Left ventricle myocardium superior (tissue), 1 donor: ENCODE measurements at regions not wholly inside any gene's neighbourhood (a gene's known extent, or its start where the extent isn't known, plus 50 kb on each side); places are given as distances from the start of the nearest gene placed in this dataset.
"Not testable (repeated sequence)": the region's sequence is repeated elsewhere in the genome, so short reads cannot be mapped to it uniquely, and the experiment has no call there.

Experiments used
- ATAC-seq: fragments of 200-7000 bp; cut with Tn5 transposase; one replicate; pipeline ENCODE4 v1.9.1; 2020; ENCODE audit warnings: mild to moderate bottlenecking, moderate library complexity
- DNase-seq: peaks from one replicate; pipeline ENCODE4 v3.0.0-alpha.2; 2020
- intact Hi-C: fragments of 100-400 bp; cut with micrococcal nuclease; formaldehyde crosslinking; loops from one replicate; pipeline ENCODE4 v1.11.0; 2022
- donor health status: DM: no; HTN: yes; CAD: no; lungs with severe emphysema.

GRCh38 chr7:54940748-54941147 lies 78.1 kb upstream of the EGFR start:
- intact Hi-C loops = no loop called here
- no peak for ATAC-seq
- DNase-seq = no peak

DNA sequence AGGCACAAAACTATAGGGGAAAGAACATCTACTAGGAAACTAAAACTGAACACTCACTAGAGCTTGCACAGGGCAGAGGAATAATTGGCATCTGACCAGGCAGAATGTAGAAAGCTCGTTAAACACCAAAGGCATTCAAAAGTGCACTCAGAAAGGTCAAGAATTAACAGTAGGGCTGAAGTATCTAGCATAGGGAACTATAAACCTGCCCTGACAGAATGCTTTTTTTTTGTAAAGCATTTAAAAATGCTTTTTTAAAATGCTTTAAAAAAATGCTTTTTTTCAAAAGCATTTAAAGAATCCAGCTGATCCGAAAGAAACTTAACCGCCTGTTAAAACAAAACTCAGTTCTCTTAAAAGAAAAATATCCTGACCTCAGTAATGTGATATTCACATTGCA lies 74.6 kb upstream of the EGFR start:
- intact Hi-C loops = no loop called here
- ATAC-seq = no peak
- DNase-seq = no peak

DNA sequence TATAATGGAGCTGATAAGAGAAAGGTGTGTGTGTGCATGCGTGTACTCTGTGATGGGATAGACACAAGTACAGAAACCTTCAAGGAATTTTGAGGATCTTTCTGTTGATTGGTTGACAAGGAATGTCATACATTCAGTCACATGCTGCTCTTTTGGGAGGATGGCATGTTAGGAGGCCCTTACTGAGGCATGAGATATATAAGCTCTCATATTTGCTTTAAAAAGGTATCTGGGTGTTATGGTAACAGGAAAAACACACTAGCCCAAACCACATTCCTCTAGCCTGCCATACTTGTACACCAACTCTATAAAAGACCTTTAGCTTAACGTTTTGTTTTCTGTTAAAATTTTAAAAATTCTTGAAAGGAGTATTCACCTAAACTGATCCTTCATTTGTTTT lies 72.5 kb upstream of the EGFR start:
- DNase-seq (no peak), ATAC-seq (no peak)
- intact Hi-C loops = no loop called here

DNA sequence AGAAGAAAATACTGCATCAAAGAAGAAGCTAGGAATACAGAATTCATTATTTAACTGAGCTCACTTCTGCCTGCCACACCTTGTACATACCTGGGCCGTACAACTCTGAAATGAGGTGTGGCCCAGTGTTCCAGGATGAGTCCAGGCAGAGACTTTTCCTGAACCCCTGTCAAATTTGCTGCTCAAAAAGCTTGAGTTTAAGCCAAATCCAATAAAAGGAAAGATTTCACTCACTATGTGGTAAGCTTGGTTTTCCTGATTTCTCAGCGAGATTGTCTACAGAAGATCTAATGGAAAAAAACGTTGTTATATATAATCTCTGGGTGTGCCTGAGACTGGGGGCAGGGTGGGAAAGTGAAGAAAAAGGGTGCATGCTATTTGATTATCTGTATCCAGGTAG lies 72.1 kb upstream of the EGFR start:
- no peak for DNase-seq
- ATAC-seq = no peak
- intact Hi-C loops = no loop called here

GRCh38 chr7:54947266-54947665 lies 71.6 kb upstream of the EGFR start:
- no peak for ATAC-seq
- intact Hi-C loops = no loop called here
- no peak for DNase-seq

DNA sequence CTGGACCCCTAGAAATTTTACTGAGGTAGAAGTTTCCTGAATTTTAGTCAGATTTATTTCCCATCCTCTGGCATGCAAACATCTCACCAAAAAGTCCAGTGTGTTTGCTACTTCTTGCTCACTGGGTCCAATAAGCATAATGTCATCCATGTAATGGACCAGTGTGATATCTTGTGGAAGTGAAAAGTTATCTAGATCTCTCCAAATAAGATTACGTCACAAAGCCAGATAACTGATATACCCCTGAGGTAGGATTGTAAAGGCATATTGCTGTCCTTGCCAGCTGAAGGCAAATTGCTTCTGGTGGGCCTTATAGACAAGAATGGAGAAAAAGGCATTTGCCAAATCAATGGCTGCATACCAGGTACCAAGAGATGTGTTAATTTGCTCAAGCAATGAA lies 69.3 kb upstream of the EGFR start:
- ATAC-seq, intact Hi-C loops: not testable (repeated sequence)

DNA sequence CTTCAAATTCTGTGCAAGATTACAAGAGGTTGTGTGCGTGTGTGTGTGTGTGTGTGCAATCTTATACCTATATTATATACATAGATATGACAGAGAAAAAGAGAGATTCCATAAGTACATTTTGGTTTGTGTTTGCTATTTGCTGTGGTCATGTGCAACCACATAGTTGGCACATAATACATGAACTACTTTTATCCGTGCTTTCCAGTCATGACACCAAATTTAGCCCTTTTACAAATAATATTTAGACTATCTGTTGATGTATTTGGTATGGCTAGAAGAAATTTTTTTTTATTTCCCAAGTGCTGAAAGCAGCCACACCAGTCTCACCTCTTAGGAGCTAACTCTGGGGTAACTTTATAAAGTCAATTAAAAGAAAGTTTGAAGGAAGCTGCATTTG lies 63.5 kb upstream of the EGFR start:
- intact Hi-C loops = no loop called here
- no peak for ATAC-seq
- DNase-seq = no peak

More for the DNA sequence above, 69.3 kb upstream of the EGFR start:
- not testable (repeated sequence) for DNase-seq

GRCh38 chr7:54955696-54956420 lies 63.0 kb upstream of the EGFR start:
- intact Hi-C loops = no loop called here
- DNase-seq = no peak
- ATAC-seq = no peak

- no peak for ATAC-seq
- intact Hi-C loops = no loop called here
- DNase-seq = no peak
These were observed 62.0 kb upstream of the EGFR start for GRCh38 chr7:54956865-54957264.

DNA sequence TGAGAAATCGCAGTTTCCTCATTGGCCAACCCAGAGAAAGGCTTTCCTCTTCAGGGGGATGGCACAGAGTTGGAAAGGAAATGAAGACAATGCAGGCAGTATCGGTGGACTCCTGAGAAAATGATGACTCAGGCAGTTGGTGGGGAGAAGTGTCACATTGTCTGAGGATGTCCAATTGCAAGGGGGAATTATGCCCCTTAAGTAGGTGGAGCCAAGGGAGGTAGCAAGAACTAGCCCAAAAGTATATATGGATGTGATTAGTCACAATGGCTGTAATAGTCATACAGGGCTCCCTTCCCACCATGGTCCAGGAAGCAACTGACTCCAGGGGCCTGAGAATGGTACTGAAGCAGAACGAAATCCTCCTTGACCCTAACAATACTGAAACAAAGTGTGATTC lies 58.3 kb upstream of the EGFR start:
- DNase-seq (no peak), ATAC-seq (no peak)
- intact Hi-C loops = no loop called here

- intact Hi-C loops = no loop called here
- no peak for DNase-seq
- ATAC-seq = no peak
These were observed 57.4 kb upstream of the EGFR start for GRCh38 chr7:54961391-54961790.

DNA sequence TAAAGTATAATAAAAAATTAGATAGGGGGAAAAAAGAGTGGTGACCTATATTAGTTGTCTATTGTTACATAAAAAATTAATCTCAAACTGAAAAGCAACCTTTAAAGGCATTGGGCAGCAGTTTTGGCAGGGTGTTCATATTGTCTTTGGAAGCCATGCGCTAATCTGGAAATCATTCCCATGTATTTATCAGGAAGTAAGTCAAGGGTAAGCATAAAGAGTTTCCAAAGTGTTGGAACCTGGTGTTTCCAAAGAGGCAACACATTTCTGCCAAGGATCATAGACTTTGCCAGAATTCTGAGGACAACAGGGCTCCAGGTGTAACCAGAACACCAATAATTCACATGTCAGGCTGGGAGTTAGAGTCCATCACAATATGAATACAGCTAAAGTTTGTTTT lies 55.7 kb upstream of the EGFR start:
- DNase-seq (no peak), ATAC-seq (no peak)
- intact Hi-C loops = no loop called here

DNA sequence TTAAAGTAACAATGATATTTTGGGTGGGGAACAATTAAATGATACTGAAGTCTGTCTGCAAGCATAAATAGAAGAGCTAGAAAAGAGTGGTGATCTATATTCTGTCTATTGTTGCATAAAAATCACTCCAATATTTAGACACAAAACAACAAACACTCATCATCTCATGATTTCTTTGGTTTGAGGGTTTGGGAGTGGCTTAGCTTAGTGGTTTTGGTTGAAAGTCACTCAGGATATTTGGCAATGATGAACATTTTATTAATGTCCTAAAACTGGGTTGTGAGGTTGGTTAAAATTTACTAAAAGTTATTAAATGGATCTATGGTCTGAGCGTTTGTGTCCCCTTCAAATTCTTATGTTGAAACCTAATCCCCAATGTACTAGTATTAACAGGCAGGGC lies 54.7 kb upstream of the EGFR start:
- ATAC-seq = no peak
- DNase-seq = no peak
- intact Hi-C loops = no loop called here

- no peak for ATAC-seq
- DNase-seq = no peak
- intact Hi-C loops = no loop called here
These were observed 51.4 kb upstream of the EGFR start for GRCh38 chr7:54967377-54967776.

GRCh38 chr7:54968018-54968417 lies 50.8 kb upstream of the EGFR start:
- intact Hi-C loops = no loop called here
- DNase-seq (no peak), ATAC-seq (no peak)
